Heart left ventricle (tissue), 16 donors: ENCODE measurements at regions not wholly inside any gene's neighbourhood (a gene's known extent, or its start where the extent isn't known, plus 50 kb on each side); places are given as distances from the start of the nearest gene placed in this dataset.

Source experiments
- ATAC-seq, 4 donors: fragments of 200-7000 bp; cut with Tn5 transposase; one replicate each; pipeline ENCODE4 v1.9.1; 2020 to 2022; ENCODE audit warnings: moderate library complexity in 4 of 4, mild to moderate bottlenecking in 3 of 4, moderate number of reproducible peaks in 1 of 4
- DNase-seq, 5 donors: peaks; one replicate each; pipeline ENCODE4 v3.0.0-alpha.2; 2020
- H3K27ac ChIP-seq, 12 donors: fragments of 200-600 bp; sonication (generic) in 4 of 12; one replicate each; pipeline versions ENCODE4 v1.5.0 to v1.8.0; 2016 to 2022; ENCODE audit warnings: mild to moderate bottlenecking in 2 of 12
- H3K27me3 ChIP-seq, 9 donors: fragments of 200-600 bp; sonication (generic) in 2 of 9; one replicate each; pipeline versions ENCODE4 v1.5.1 to v1.8.0; 2016 to 2022; ENCODE audit warnings: mild to moderate bottlenecking in 3 of 9
- H3K36me3 ChIP-seq, 9 donors: fragments of 200-600 bp; sonication (generic) in 2 of 9; one replicate each; pipeline versions ENCODE4 v1.5.0 to v1.8.0; 2018 to 2022; ENCODE audit warnings: mild to moderate bottlenecking in 2 of 9
- H3K4me1 ChIP-seq, 12 donors: fragments of 200-600 bp; sonication (generic) in 4 of 12; one replicate each; pipeline versions ENCODE4 v1.5.0 to v1.8.0; 2016 to 2022; ENCODE audit warnings: mild to moderate bottlenecking in 3 of 12
- H3K4me3 ChIP-seq, 12 donors: fragments of 200-600 bp; sonication (generic) in 4 of 12; one replicate each; pipeline versions ENCODE4 v1.5.0 to v1.8.0; 2017 to 2022; ENCODE audit warnings: mild to moderate bottlenecking in 9 of 12, moderate library complexity in 4 of 12
- H3K9me3 ChIP-seq, 12 donors: fragments of 200-600 bp; sonication (generic) in 4 of 12; one replicate each; pipeline versions ENCODE4 v1.5.0 to v1.8.0; 2016 to 2022; ENCODE audit warnings: mild to moderate bottlenecking in 1 of 12
- CTCF ChIP-seq, 12 donors: fragments of 200-600 bp; sonication (generic) in 4 of 12; IDR thresholded peaks; one replicate each; pipeline versions ENCODE4 v1.5.0 to v1.8.0; 2018 to 2022; ENCODE audit warnings: antibody characterized with exemption in 12 of 12, mild to moderate bottlenecking in 5 of 12
- POLR2A ChIP-seq, 2 donors: fragments of 450-650 bp; IDR thresholded peaks; one replicate each; pipeline ENCODE4 v1.6.1; 2017; ENCODE audit warnings: antibody characterized with exemption in 2 of 2, mild to moderate bottlenecking in 2 of 2, moderate library complexity in 2 of 2
- WGBS, 4 donors: extraction: QIAGEN DNeasy Blood & Tissue Kit in 2 of 4; methylation state at CpG; one replicate each; pipeline versions ENCODE4 v1.1.5 to v1.1.7; 2013 to 2018; 5-methylcytosine and 5-hydroxymethylcytosine counted together
- intact Hi-C, 10 donors: fragments of 100-400 bp; cut with DNase I; formaldehyde crosslinking; loops; one replicate each; pipeline versions ENCODE4 v1.11.1 to v1.14.2; 2022
- donor health status: ischemic (EF 13 %, LVEDD 7.1; RV severe dilation, severe dysfunction).
- donor health status: healthy with polysubstance abuse.
- donor health status: DM: no; HTN: yes; CAD: no.
- donor health status: DM: no; HTN: no; CAD: no.
- donor health status: ischemic (EF 25% LVEDD 6.9; RV normal size, moderate dysfunction).
- donor health status: ischemic (EF 25% LVEDD 5.7; RV mildly dilated, moderate dysfunction).
- donor health status: healthy.
- donor health status: DM: yes; HTN: yes; CAD: no.
- donor health status: ischemic (EF 35%, LVEDD 5.7; RV mildly dilated, moderate dysfunction).
- donor health status: nonischemic (EF 11% LVEDD 7.7; RV severe dilation, severe dysfunction).
- donor health status: DM: yes; HTN: yes; CAD: no.
- donor health status: PGD.
- donor health status: ischemic (EF 29% LVEDD 5.4; RV normal size, mild dysfunction).
- donor health status: nonischemic (EF 23%, LVEDD 6.1; RV moderate dilation, normal function).

- peak in 1 of 4 donors; percentile 16 for ATAC-seq
- no peaks in the 10 kb centered on the region for H3K9me3 ChIP-seq
- 89 to 96% (median 93%) methylated on average over 9 of the region's 9 CpGs for WGBS, 4 donors
These were observed 90.6 kb downstream of the MRPL14 start for GRCh38 chr6:44036699-44037101.

DNA sequence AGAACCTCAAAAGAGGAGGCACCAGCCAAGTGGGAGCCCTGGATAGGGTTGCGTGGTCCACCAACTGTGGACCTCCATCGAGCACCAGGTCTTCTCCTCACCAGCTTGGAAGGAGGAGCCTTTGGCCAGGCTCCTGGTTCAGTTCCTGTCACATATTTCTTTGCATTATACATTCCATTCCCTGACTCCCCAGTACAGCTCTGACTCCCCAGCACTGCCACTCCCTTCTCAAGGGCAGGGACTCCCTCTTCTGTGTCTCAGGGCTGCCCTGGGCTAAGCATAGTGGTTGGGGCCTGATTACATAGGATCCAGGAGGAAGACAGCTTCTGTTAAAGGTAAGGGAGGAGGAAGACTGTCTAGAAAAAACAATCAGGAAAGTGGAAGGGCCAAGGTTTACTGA lies 91.1 kb downstream of the MRPL14 start:
- H3K4me3 ChIP-seq = no peak overlapping the region
- 81 to 91% (median 91%) methylated on average over 2 of the region's 2 CpGs for WGBS, 4 donors

More at GRCh38 chr6:44036699-44037101, 90.6 kb downstream of the MRPL14 start:
- intact Hi-C loops = no loop called here
- Histone ChIP-seq H3K27me3 (no peaks in the 10 kb centered on the region), H3K4me3 (no peak overlapping the region), H3K27ac (no peak overlapping the region), H3K36me3 (no peaks in the 10 kb centered on the region), H3K4me1 (peaks cover 0 to 35% (median 1%) of the 10 kb centered on the region in 12 donors)
- TF ChIP-seq POLR2A (IDR thresholded peaks at IDR 0.05) (no peak), CTCF (IDR thresholded peaks at IDR 0.05) (no peak)
- no peak for DNase-seq

DNA sequence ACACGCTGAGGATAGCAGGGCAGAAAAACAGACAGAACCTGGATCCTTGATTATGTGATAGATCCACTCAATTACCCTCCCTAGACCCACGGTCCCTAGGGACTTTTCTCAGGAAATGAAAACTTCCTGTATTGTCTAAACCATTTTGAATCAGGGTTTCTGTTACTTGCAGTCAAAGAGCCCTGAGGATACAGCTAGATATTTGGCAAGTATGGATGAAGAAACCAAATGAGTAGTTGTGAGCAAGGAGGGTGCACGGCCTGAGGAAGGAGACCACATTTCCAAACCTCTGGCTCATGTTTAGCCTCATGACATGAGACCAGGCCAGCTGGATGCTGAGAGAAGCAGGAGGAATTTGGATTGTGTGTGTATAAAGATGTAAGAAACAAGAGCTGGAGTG lies 91.6 kb downstream of the MRPL14 start:
- DNase-seq (no peak), ATAC-seq (peak in 1 of 4 donors; percentile 20)
- Histone ChIP-seq H3K36me3 (no peaks in the 10 kb centered on the region), H3K9me3 (no peaks in the 10 kb centered on the region), H3K4me1 (peaks cover 0 to 30% (median 0%) of the 10 kb centered on the region in 12 donors), H3K27ac (peak overlapping the region in 1 of 12 donors; percentile 7), H3K27me3 (no peaks in the 10 kb centered on the region), H3K4me3 (no peak overlapping the region)
- WGBS, 4 donors = 58 to 65% (median 60%) methylated on average over 3 of the region's 3 CpGs
- intact Hi-C loops = no loop called here
- no peak for TF ChIP-seq CTCF (IDR thresholded peaks at IDR 0.05)
- no peak for TF ChIP-seq POLR2A (IDR thresholded peaks at IDR 0.05)

More for the DNA sequence above, 91.1 kb downstream of the MRPL14 start:
- H3K9me3 ChIP-seq = no peaks in the 10 kb centered on the region
- no peaks in the 10 kb centered on the region for H3K27me3 ChIP-seq
- DNase-seq (no peak), ATAC-seq (no peak)
- intact Hi-C loops = no loop called here
- TF ChIP-seq CTCF (IDR thresholded peaks at IDR 0.05) = no peak
- no peak for TF ChIP-seq POLR2A (IDR thresholded peaks at IDR 0.05)
- H3K27ac ChIP-seq = peak overlapping the region in 1 of 12 donors; percentile 7
- no peaks in the 10 kb centered on the region for H3K36me3 ChIP-seq
- H3K4me1 ChIP-seq = peaks cover 0 to 31% (median 0%) of the 10 kb centered on the region in 12 donors

DNA sequence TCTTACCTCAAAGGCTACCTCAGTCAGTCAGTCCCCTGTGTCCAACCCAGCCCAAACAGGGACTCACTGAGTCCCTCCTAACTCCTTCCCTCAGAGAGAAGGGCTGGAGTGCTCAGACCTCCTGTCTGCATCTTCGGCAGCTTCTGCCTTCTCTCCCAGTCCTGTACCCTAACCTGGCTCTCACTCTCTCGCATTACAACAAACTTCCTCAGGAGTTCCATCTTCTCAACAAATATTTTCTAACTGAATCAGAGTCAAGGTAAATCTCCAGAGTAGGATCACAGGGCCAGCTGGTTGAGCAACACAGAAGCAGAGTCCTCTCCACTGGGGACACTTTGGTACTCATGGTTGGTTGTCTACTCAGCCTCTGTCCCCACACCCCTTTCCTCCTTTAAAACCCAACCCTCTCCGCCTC lies 92.3 kb downstream of the MRPL14 start:
- DNase-seq (no peak), ATAC-seq (no peak)
- Histone ChIP-seq H3K9me3 (no peaks in the 10 kb centered on the region), H3K27ac (no peak overlapping the region), H3K36me3 (no peaks in the 10 kb centered on the region), H3K4me1 (peaks cover 0 to 30% (median 0%) of the 10 kb centered on the region in 12 donors), H3K27me3 (no peaks in the 10 kb centered on the region), H3K4me3 (no peak overlapping the region)
- no peak for TF ChIP-seq CTCF (IDR thresholded peaks at IDR 0.05)
- no peak for TF ChIP-seq POLR2A (IDR thresholded peaks at IDR 0.05)
- intact Hi-C loops = no loop called here
- WGBS, 4 donors = 85 to 99% (median 94%) methylated on average over 3 of the region's 3 CpGs
